Dedifferentiated amniotic fluid mesenchymal stem cell (primary cell): ENCODE measurements at regions not wholly inside any gene's neighbourhood (a gene's known extent, or its start where the extent isn't known, plus 50 kb on each side); places are given as distances from the start of the nearest gene placed in this dataset.

Source experiments
- DNase-seq: peaks from one replicate; pipeline ENCODE4 v3.0.0-alpha.2; 2016; ENCODE audit errors: extremely low spot score

DNA sequence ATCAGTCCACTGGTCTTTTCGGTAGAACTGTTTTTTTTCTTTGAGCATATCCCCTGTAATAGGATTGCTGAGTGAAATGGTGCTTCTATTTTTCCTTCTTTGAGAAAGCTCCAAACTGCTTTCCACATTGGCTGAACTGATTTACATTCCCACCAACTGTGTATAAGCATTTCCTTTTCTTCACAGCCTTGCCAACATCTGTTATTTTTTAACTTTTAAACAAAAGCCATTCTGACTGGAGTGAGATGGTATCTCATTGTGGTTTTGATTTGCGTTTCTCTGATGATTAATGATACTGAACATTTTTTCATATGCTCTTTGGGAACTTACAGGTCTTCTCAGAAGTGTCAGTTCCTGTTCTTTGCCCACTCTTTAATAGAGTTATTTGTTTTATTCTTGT lies 764.7 kb downstream of the MTRR start:
- DNase-seq = peak; percentile 16

DNA sequence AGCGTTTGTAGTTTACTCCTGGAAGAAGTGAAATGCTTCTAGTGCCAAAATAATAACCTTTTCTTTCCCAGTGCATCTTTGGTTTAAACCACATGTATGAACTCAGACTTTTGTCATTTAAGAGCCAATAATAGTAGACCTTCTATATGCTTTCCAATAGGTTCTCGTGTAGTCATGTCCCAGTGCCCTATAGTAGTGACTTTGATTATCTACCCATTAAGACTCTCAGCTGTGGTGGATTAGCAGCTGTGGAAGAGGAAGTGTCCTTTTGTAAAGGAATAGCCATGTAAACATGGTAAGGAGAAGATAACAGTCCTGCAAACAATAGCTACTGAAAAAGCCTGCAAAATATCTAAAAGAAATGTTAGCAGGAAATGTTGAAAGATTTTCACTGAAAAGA lies 765.3 kb downstream of the MTRR start:
- DNase-seq = no peak

DNA sequence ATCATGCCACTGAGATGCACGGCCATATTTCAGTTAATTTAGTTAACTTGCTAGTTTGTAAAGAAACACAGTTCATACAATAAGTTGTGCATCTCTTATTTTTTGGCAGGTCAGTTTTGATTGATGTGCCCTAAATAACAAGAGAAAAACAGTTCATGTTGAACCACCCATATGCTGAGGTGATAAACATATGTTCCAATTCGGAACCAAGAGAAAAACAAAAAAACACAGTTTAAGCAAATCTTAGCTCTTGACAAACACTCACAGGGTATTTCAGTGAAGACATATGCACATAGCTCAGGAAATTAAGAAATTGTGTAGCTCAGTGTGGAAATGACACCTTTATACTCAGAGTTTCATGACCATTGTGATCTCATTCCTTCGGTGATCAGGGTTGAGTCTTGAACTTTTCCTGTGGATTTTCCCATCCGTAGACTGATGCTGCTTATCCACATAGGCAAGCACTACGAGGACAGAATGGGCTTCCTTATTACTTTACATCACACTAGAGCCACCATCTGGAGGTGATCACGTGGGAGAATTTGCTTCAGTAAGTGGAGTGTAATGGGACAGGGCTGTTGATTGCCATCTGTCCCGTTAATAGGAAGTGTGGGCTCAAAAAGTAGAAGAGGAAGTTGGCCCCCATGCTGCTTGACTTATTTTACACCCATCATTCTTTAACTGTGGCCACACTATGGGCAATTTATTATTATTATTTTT lies 773.0 kb downstream of the MTRR start:
- DNase-seq = no peak

DNA sequence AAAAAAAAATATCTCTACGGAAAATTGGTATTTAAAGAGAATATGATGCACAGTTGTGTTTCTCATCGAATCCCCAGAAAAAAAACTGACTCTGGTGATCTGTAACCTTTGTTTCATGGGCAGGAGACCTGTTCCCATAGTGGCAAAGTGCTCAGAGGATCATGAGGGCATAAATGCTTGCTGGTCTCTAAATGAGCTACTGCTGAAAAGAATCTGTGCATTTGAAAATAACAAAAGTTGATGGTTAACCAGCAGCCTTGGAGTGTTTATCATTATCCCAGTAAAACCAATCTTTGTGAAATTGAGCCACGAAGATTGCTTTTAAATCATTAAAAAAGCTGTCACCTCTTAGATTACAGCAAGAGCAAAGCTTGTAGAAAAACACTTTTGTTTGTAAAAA lies 775.4 kb downstream of the MTRR start:
- DNase-seq = no peak

GRCh38 chr5:8647111-8647510 lies 778.2 kb downstream of the MTRR start:
- DNase-seq = no peak

GRCh38 chr5:8650186-8650585 lies 781.2 kb downstream of the MTRR start:
- no peak for DNase-seq

- no peak for DNase-seq
Observed at GRCh38 chr5:8660133-8660893, 791.4 kb downstream of the MTRR start.

- DNase-seq = no peak
Observed at GRCh38 chr5:8663374-8663773, 794.4 kb downstream of the MTRR start.

- DNase-seq = no peak
Observed at GRCh38 chr5:8675182-8675581, 806.2 kb downstream of the MTRR start.

- DNase-seq = no peak
Observed at GRCh38 chr5:8676695-8677094, 807.7 kb downstream of the MTRR start.

- no peak for DNase-seq
Observed at GRCh38 chr5:8682381-8682780, 813.4 kb downstream of the MTRR start.

DNA sequence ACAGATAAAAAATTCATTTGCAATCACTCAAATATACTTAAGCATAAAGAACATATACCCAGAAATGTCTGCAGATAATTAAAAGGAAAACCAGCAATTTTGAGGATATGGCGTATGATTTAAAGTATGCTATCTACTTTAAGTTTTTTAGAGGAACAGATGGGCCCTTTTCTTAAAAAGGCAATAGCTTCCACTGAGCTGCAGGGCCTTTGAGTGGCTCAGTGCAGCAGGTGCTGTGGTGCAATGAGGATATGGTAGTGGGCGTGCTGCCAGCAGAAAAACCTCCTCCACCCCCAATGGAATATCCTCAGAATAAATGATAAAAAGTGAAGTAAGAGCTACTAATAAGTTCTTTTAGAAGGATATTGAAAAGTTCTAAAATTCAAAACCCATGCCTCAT lies 814.5 kb downstream of the MTRR start:
- no peak for DNase-seq

DNA sequence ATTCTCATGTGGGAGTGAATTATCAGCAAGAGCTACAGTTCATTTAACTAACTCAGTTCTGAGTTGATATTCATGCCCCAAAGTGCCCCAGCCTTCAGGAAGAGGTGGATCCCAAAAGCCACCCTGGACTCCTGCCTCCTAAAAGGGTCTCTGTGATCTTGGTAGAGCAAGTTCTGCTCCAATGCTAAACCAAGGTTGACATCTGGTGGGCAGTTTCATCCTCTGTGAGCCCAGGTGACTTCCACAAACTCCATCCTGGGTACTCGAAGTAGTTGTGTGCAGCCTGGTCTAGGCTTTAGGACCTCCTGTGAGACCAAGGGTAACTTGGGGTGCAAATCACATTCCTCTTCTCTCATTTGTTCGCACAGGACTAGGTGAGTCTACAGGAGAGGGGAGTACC lies 816.8 kb downstream of the MTRR start:
- DNase-seq = no peak

DNA sequence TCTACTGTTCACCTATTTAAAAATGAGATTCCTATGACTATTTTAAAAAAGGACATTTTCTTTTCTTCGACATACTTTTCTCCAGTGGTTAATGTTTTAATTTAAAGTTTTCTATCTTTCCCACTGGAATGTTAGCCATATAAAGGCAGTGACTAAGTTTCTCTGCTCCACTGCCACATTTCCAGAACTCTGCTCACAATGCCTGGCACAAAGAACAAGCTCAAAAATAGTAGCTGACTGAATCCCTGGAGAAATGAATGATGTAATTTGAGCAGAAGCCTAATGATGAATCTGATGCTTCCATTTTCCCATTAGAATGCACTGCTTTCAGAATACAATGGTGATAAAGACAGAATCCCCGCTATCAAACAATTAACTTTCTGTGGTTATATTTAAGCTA lies 817.8 kb downstream of the MTRR start:
- peak; percentile 38 for DNase-seq

DNA sequence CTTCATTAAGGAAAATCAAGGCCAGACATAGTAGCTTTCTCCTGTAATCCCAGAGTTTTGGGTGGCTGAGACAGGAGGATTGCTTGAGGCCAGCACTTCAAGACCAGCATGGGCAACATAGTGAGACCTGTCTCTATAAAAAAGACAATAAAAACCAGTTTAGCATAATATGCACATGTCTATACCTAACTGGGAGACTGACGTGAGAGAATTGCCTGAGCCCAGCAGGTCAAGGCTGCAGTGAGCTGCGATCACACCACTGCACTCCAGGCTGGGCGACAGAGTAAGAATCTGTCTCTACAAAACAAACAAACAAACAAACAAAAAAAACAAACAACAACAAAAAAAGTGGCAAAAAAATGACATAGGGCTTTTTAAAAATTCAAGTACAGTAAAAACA lies 820.8 kb downstream of the MTRR start:
- no peak for DNase-seq

DNA sequence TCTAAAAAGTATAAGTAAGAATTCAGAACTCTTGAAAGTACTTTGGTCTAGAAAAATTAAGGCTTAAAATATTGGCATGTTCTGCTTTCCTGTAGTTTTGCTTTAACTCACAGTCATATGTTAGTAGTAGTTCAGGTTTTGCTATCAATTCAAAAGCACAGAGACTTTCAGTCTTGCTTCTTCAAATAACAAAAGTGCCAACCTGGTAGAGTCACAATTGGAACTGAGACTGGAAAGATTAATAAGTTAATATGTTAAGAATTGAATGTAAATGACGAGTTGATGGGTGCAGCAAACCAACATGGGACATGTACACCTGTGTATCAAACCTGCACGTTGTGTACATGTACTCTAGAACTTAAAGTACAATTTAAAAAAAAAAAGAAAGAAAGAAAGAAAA lies 822.3 kb downstream of the MTRR start:
- DNase-seq = no peak

GRCh38 chr5:8693341-8693844 lies 824.4 kb downstream of the MTRR start:
- DNase-seq = no peak

DNA sequence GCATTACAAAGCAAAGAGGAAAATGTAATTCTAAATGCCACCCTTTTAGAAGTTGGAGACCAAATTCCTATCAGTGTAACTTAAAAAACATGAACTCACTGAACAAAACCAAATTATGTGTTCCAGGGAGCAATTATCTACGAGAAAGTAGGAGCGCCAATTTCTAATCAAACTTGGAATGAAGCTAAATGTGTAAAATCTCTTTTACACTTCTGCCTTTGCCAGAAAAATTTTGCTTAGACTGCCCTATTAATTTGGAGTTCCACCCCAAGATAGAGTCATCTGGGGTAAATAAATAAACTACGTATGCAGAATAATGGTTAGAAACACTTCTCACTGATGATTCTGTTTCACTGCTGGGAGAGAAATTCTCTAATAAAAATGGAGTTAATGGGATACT lies 825.6 kb downstream of the MTRR start:
- no peak for DNase-seq

DNA sequence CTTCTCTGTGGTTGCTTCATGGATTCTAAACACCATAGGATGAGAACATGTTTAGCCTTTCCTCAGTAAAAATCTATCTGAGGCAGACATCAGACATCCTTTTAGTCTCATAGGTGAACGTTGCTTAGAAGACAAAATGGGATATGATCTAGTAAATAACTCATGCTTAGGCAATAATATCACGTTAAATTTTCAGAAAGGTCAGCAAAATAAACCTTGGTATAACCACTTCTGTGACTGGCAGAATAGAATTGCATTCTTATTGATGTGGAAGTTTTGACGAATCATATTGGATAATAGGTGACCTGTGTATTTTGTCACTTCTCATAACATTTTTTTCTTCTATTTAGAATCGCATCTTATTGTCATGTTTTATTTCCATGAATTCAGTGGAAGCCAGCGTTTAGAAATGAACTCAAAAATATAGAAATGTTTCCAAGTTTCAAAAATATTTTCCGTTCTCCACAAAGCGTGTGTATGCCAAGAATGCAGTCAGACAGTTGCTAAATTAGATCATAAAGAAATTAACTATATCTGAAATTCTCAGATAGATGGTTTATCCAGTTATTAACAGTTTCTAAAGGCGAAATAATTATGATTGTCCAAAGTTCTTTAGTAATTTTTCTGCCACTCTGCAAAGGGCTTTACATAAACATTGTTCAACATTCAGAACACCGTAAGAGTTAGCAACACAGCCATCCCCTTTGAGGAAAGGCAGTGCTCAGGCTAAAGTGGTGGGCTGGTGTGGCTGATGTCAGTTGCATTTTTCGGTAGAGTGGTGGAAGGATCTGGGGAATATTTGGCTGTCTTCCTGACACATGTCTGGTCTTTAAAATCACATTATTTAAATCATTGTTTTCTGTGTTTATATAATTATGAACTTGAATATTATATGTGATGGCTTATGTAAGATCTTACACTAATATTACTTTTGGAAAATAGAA lies 827.2 kb downstream of the MTRR start:
- no peak for DNase-seq

DNA sequence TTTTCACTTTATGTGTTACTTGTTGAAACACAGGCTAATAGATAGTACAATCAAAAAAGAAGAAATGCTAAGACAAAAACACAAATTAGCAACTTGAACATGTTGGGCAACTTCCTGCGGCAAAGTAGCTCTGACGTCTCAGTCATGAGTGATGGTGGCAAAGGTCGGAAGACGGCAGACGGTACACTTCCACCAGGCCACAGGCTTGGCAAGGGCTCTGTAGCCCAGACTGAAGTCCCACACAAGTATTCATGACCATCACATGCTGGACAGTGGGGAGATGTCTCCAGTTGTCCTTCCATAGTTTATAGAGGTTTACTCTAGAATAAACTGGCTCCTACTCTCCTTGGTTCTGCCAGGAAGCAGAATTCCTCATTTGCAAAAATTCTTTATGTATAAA lies 831.3 kb downstream of the MTRR start:
- DNase-seq = no peak

DNA sequence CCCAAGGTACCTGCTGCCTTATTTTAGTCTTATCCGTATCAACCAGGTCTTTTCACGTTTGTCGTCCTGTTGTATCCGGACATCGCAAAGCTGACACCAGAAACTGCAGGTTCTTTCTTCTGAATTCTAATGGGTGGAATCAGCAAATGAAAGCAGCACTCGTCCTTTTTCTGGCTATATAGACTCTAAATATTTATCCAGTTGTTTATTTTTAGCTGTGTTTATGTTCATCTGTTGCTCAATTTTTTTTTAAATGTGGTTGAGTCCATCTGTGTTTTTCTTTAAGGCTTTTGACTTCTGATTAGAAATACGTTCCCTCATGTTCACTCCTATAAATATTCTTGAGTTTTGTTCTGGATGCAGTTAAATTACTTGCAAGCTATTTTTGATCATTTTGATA lies 831.7 kb downstream of the MTRR start:
- no peak for DNase-seq

DNA sequence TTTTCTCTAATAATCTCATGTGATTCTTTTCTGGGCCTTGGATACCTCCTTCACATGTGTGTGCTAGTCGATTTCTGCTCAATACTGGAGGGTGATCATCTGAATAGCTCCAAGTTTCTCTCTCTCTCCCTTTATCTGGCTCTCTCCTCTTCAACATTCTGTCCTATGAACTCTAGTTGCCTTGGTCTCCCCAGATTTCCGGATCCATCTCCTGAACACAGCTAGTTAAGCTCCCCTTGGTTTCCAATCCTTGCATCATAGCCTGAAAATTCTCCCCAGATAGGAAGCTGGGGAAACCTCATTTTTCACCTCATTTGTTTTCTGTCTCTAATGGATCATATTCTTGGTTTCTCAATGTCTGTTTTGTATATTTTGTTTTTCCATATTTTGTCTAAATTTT lies 832.3 kb downstream of the MTRR start:
- no peak for DNase-seq
